H4 (cell line): ENCODE measurements at regions not wholly inside any gene's neighbourhood (a gene's known extent, or its start where the extent isn't known, plus 50 kb on each side); places are given as distances from the start of the nearest gene placed in this dataset.

ENCODE experiments used
- DNase-seq: peaks from one replicate; pipeline ENCODE4 v3.0.0-alpha.2; 2015; ENCODE audit warnings: low spot score

DNA sequence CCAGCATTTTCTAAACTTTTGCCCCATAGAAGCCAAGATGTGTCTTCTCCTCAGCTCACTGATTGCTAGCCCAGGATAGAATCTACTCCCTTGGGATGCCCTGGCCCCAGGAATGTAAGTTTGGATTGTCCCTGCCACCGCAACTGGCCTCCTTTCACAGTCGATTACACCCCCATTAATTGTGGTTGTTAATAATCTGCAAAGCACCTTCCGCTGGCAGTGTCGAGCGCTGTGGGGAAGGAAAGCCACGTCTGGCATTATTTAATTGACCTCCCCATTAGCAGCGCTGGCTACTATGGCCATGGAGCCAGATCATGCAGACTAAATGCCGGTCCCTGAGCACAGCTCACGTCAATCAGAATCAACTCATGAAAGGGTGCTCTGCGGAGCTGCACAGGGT is 597.3 kb upstream of the PLXNA2 start:
- no peak for DNase-seq

DNA sequence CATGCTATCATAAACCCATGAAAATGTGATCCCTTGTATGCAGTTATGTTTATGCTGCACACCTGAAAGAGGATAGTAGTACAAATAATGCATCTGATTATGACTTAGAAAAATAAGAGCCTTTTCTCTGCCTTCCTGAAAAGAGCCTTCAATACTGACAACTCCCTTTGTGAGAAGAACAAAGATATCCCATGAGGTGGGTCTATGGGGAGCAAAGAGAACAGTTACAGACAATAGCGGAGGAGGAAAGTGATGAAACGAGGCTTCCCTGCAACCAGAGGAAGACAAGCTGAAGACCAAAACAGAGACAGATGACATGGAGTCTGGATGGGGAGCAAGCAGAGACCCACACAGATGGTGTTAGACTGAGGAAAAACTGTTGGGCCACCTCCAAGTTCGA is 598.3 kb upstream of the PLXNA2 start:
- no peak for DNase-seq

DNA sequence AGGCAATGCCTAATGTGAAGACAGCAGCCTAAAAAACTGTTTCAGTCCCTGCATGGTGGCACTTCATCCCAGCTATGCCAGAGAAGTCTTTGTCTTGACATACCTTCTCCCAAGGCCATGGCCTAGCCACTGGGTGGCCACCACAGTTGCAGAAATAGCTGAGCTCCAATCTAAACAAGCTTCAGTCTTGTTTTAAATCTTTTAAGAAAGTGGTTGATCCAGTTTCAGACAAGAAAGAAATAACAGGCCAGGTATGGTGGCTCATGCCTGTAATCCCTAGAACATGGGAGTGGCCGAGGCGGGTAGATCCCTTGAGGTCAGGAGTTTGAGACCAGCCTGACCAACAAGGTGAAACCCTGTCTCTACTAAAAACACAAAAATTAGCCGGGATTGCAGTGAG is 600.0 kb upstream of the PLXNA2 start:
- DNase-seq: no peak

DNA sequence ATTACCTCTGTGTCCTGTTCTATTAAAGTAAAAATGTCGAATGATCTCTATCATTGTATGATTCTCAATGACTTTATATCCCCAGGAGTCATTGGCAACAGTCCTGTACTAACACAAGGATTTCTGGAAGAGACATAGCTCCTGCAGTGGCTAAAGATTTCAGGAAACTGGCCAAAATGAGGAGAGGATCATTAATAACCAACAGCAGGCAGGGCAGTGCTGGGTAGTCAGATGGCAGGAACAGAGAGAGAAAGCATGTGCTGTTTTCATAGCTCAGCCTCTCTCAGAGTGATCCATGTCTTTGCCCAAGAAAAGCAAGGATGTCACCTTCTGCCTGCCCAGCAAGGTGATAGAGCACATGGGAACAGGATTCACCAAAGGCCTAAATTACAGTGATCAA is 604.7 kb upstream of the PLXNA2 start:
- DNase-seq: no peak

DNA sequence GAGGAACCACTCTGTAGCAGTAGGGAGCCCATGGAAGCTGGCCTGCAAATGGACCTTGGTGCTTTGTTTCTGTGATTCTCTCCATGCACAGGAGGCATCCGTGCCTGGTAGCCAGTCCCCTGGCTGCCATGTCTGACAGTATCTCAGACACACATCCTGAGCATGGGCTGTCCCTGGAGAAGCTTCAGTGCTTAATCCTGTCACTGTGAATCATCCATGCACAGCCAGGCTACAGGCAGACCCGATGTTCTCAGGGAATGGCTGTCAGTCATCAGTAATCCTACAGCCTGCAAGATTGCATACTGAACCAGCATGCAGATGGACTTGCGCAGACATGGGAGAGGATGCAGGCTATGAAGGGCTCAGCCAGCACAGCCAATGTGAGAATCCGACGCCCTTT is 606.3 kb upstream of the PLXNA2 start:
- no peak for DNase-seq

DNA sequence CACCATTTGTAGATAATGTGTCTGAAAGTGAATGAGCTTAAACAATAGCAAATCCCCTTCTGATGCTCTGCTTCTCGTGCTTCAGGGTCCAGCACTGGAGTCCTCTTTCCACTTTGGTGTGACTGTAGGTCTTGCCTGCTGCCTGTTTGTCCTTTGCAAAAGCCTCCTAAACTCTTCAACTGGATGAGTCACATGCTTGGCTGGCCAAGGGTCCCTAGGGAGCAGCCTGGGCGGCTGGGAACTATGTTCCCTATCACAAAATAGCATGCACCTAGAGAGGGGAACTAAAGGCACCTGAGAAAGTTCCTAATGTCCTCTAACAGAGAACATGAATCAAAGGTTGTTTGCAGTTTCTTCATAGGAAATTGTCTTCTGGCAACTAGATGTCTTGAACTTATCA is 607.2 kb upstream of the PLXNA2 start:
- no peak for DNase-seq

DNA sequence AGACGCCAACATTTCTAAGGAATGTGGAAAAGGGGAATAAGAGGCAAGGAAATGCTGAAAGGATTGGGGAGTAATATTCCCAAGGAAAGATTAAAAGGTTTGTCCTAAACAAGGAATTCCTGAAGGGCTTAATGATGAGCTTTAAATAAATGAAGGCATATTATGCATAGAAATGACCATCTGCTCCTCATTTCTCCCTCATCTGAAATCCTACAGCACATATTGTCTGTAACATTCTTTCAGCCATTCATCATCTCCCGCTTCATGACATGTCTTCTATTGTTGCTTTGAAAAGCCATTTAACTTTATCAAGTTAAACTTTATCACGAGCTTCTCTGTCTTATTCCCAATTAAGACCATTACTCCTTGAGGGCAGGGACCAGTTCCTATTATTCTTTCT is 608.7 kb upstream of the PLXNA2 start:
- no peak for DNase-seq

DNA sequence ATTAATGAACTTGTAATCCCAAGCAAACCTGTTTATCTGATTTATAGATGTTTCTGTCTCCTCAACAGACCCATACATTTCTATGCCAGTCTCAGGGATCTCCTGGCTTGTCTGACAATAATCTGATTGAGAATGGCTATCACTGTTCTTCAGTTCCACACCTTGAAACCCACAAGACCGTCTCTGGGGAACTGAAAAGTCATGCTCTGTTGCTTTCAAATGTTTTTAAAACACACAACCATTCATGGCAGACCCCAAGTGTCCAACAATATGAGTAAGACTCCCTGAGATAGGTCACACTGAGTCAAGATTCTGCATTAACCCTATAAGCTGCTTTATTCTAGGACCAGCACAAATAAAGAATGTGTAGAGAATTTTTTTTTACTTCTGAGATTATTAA is 611.2 kb upstream of the PLXNA2 start:
- no peak for DNase-seq

DNA sequence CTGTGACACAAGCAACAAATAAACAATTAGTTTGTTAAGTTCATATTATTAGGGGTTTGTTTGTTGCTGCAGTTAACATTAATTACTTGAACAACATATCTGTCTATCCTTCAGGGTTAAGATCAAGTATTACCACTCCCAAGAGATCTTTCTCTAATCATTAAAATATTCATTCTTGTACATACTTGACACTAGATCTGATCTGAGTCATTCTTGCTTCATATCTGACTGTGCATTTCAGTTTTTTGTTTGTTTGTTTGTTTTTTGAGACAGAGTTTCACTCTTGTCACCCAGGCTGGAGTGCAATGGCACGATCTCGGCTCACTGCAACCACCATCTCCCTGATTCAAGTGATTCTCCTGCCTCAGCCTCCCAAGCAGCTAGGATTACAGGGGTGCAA is 613.3 kb upstream of the PLXNA2 start:
- no peak for DNase-seq

DNA sequence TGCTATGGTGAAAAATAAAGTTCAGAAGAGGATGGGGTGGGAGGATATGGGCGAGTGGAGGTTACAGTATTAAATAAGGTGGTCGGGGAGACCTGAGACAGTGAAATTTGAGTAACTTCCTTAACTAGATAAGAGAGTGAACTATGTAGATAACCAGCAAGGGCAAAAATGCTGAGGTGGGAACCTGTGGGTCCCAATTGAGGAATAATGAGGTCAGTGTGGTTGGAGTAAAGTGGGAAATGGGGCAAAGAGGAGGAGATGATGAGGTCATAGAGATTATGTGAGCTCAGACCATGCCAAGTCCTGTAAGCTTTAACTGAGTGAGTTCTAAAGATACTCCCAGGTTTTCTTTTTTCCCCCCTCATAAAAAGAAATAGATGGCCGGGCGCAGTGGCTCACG is 614.6 kb upstream of the PLXNA2 start:
- no peak for DNase-seq

DNA sequence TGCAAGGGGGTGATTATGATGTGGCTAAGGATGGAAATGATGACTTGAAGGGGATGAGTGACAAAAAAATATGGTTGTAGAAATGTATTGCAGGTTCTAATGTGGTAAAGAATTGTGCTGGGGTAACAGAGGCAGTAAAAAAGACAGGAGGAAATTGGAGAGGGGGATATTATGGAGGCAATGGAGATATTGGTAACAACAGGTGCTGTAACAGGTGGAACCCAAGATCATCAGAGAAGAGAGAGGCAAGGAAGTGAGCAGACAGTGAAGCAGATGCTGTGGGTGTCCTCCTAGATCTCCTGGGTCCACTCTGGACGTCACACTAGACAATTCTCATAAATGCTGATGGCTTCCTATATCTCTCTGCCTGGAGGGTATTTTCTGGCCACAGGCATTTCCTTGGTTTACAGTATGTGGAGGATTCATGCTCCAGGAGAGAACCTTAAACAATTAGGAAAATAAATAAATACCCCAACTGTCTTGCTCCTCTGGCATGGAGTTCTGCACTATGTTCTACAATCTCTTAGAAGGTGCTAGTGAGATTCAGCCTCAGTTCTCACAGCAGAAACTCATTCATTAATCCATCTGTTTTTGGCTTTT is 620.3 kb upstream of the PLXNA2 start:
- DNase-seq: no peak

DNA sequence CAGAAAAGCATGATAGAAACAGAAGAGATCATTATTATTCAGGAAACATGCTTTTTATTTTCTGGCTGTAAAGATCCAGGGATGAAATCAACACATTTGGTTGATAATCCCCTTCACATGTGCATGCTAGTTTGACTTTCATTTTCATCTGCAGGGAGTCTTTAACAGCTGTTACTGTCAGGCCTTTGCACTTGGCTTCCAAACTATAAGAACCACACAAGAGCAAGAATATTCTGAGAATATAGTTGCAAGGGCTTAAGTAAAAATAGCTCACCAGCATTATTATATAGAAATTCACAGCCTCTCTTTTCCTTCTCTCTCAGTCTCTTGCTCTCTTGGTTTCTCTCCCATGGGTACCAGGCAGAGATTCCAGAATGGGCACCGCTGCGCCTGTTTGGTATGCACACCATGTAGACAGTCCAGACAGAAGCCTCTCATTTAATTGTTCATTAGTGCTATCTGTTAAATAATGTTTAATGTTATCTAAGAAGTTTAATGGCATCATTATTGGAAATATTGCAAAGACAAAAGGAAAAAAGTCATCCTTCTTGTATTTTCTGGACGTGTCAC is 622.3 kb upstream of the PLXNA2 start:
- no peak for DNase-seq

DNA sequence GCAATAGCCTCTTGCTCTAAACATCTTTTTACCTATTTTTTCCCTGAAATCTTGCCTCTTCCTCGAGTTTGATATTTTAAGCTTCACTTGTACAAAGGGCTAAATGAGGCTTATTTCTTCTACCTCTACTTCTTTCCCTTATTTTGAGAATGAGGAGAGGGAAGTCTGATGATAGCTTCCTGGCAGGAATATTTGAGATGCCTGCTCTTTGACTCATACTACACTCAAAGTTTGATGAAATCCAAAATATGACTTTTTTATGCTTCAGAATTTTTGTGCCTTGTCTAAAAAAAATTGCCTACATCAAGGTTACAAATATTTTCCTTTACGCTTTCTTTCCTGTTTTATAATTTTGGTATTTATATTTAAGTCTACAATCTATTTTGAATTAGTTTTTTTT is 624.4 kb upstream of the PLXNA2 start:
- DNase-seq: no peak

DNA sequence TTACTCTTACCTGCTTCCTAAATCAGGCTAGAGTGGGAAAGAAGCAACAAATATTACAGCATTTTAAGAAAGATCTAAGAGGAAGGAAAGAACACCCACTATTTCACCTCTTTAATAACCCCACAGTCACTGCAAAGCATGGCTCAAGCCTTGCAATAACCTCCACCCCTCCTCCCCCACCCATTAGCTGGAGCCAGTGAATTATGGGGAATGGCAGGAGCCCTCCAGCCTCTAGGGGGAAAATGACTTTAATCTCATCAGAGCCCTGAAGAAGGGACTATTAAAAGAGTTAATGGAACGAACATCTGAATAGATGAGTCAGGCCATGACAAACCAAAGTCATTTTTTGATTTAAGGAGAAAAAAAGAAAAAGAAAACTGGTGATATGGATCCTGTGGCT is 630.7 kb upstream of the PLXNA2 start:
- no peak for DNase-seq

DNA sequence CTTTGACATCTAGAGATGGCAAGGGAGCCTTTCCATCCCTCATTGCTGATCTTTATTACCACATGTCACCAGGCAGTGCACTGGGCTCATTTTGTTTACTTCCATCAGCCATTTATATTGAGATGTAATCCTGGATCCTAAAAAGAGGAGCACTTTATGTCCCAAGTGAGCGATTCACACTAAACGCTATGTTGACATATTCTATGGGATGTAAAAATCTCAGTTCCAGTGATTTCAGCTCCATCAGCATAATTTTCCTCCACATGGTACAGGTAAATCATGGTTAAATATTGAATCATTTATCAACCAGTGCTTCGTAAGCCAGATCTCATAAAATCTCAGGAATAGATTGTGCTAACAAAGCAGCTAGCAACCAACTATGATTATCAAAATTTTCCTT is 634.8 kb upstream of the PLXNA2 start:
- DNase-seq: no peak

DNA sequence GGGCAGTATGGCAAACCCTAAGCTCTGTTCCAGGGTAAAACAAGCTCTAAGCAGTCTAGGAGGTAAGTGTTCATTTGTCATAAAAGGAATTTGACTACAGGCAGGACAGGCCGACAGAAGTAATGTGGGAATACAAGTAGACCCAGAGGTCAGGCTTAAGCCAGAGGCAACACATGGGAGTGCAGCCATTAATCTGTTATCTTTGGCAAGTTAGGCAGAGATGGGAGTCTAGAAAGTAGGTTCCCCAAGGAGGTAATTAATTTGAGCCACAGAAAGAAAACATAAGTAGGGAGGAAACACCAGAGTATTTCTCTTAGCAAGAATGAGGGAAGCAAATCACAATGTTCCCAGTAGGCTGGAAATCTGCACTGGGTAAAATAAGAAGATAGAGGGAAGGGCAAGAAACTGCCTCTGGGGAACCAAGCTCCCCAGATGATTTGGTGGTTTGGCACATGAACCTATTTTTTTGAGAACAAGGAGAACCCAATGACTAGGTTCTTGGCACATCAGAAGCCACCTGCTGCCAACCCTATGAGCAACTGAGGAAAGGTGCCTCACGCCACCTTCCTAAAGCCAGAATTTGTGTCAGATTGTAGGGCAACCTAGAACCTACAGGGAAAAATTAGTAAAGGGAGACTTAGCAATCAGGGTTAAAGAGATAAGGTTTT is 636.4 kb upstream of the PLXNA2 start:
- DNase-seq: no peak

DNA sequence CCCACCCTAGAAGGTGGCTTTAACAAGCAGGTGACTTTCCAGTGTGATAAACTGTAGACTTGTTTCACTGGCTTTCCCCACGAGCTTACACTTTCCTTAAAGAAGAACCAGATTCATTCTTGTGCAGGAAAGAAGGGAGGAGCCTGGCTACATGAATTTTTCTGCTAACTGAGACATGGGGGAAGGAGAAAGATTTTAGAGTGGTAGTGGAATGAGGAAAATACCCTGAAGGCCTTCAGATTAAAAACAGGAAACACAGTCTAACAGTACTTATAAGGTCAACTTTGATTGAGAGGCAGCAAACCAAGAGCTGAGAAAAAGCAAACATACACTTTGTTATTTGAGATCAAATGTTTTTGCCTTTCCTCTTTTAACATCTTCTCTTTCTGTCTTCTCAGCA is 640.9 kb upstream of the PLXNA2 start:
- DNase-seq: no peak

DNA sequence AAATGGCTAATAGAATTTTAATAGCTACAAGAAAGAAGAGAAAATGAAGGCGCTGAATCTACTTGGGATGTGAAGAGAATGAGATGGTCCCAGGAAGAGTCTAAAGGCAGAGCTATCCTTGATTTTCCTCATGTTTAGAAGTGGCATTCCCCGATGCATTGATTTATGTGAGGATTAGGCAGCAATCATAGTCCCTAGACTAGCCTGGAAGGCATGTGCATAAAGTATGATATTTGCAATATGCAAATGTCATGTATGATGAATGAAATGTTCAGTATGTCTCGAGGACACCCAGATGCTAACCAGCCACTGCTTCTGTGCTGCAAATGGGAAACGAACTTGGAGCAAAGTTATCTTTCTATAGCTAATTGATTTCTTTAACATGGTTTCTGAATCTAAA is 641.5 kb upstream of the PLXNA2 start:
- no peak for DNase-seq

DNA sequence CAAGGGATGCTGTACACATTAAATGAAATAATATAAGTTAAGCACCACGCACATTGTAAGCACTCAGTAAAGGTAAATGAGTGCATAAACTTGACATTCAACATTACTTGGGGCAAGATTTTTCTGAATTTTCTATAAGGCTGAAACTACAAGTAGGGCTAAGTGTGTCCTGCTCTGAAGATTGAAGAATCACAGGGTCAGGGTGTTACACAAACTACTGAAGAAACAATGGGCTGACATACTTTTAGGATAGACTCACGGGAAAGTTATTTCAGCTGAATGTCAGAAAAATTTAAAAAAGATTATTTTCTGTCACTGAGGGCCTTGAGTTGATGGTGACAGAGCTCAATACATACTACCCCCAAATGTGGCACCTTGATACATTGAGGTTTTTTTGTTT is 644.2 kb upstream of the PLXNA2 start:
- DNase-seq: no peak

DNA sequence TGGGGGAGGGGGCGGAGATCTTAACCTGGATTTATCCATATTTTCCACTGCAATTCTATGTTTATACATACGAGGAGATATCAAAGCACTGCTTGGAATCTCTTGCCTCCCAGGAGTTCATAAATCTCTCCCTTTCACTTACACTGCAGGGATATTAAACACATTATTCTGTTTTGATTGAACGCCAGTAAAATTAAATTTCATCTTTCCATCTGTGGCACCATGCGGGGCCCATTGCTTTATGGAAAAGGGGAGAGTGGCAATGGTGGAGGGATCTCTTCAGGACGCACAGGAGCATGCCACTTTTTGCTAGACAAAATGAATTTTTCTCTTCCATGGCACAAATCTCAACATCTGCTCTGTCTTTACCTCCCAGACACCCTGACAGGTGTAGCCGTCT is 648.0 kb upstream of the PLXNA2 start:
- no peak for DNase-seq

DNA sequence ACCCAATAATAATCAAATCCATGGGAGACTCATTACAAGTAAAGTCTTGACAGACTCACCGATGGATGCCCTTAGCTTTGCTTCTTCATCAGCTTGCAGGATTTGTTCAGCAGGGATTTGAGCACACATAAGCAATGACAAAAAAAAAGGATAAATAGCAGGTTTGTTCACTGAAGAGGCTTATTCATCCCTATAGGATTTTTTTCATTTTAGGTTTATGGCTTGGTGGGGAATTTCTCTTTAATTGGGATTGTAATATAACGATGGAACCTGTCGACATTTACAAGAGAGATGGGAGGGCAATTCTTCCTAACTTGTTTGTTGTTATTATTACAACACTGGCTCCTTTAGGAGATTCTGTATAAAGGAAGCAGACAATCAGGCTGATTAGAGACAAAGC is 649.1 kb upstream of the PLXNA2 start:
- DNase-seq: no peak

DNA sequence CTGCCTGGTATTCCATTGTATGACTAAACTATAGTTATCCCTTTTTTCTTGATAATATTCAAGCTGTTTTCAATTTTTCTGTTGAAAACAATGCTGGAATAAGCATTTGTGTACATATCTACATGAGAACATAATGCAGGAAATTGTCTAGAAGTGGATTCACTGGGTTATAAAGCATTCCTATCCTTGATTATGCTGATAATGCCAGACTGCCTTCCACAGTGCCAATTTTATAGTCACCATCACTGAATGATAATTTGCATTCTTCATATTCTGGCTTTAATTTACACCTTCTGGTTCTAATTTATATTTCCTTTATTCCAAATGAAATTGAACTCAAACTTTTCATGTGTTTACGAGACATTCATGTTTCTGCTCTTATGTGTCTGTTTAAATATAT is 651.0 kb upstream of the PLXNA2 start:
- no peak for DNase-seq

DNA sequence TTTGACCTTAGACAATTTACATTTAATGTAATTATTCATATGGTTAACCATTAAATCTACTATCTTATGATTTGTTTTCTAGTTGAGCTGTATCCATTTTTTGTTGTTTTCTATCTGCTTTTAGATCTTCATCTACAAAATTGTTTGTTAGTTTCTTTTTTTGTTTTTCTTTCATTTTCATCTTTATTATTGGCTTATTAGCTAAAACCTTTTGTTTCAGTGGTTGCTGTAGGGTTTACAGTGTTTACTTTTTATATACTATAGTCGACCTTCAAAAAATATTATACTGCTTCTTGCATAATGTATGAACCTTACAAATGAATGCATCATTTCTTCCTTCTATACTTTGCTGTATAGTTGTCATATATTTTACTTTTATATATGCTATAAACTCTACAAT is 651.6 kb upstream of the PLXNA2 start:
- no peak for DNase-seq

DNA sequence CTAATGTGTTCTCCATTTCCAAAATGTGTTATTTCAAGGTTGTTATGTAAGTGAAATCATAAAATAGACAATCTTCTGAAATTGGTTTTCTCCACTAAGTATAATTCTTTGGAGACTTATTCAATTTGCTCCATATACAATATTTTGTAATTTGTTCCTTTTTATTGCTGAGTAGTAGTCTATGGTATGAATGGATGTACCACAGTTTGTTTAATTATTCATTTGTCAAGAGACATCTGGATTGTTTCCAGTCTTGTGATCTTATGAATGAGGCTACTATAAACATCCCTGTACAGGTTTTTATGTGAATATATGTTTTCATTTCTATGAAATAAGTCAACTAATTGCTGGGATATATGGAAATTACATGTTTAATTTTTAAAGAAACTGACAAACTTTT is 652.6 kb upstream of the PLXNA2 start:
- DNase-seq: no peak
